ENCODE measurements at regions not wholly inside any gene's neighbourhood (a gene's known extent, or its start where the extent isn't known, plus 50 kb on each side); places are given as distances from the start of the nearest gene placed in this dataset.

DNA sequence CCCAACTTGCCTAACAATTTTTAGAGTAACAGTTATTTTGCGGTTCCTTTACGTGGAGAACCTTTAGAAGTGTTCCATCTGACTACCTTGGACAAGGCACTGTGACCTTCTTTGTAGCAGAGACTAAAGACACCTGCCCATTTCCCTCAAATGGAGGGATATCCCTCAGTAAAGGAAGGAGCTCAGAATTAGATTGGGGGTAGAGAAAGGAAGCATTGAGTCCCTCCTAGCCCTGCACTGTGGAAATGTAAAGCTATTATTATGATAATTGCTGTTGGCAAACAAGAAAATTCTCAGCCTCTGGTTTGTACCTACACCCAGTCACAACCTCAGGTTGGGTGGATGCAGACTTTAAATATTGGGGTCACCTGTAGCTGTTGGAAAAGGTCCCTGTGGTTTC, 72.6 kb upstream of the MACF1 start:
- H3K27ac ChIP-seq (ENCODE audit: low read depth, low read length): peak overlapping the region; percentile 6
- no peak overlapping the region for H3K4me3 ChIP-seq (ENCODE audit: insufficient read depth, low read length)
- H3K79me2 ChIP-seq (ENCODE audit: insufficient read depth, low read length): peaks cover 72% of the 10 kb centered on the region
- H4K20me1 ChIP-seq (ENCODE audit: insufficient read depth, low read length): peaks cover 16% of the 10 kb centered on the region
- no peaks in the 10 kb centered on the region for H3K27me3 ChIP-seq (ENCODE audit: insufficient read depth, low read length)
- H3K4me2 ChIP-seq (ENCODE audit: insufficient read depth, low read length): no peak overlapping the region
- H3K36me3 ChIP-seq (ENCODE audit: insufficient read depth, low read length): no peaks in the 10 kb centered on the region
- no peaks in the 10 kb centered on the region for H3K9me3 ChIP-seq (ENCODE audit: low read depth, low read length)
- no peak for DNase-seq (ENCODE audit: insufficient read length, low spot score, missing footprints)
- no peak overlapping the region for H2AFZ ChIP-seq (ENCODE audit: low read length)
- H3K4me1 ChIP-seq (ENCODE audit: insufficient read depth, low read length): peaks cover 38% of the 10 kb centered on the region
- TF ChIP-seq, protein P1, sequence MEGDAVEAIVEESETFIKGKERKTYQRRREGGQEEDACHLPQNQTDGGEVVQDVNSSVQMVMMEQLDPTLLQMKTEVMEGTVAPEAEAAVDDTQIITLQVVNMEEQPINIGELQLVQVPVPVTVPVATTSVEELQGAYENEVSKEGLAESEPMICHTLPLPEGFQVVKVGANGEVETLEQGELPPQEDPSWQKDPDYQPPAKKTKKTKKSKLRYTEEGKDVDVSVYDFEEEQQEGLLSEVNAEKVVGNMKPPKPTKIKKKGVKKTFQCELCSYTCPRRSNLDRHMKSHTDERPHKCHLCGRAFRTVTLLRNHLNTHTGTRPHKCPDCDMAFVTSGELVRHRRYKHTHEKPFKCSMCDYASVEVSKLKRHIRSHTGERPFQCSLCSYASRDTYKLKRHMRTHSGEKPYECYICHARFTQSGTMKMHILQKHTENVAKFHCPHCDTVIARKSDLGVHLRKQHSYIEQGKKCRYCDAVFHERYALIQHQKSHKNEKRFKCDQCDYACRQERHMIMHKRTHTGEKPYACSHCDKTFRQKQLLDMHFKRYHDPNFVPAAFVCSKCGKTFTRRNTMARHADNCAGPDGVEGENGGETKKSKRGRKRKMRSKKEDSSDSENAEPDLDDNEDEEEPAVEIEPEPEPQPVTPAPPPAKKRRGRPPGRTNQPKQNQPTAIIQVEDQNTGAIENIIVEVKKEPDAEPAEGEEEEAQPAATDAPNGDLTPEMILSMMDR (IDR thresholded peaks at IDR 0.05; ENCODE audit: extremely low read depth, low read depth, low read length): no peak

DNA sequence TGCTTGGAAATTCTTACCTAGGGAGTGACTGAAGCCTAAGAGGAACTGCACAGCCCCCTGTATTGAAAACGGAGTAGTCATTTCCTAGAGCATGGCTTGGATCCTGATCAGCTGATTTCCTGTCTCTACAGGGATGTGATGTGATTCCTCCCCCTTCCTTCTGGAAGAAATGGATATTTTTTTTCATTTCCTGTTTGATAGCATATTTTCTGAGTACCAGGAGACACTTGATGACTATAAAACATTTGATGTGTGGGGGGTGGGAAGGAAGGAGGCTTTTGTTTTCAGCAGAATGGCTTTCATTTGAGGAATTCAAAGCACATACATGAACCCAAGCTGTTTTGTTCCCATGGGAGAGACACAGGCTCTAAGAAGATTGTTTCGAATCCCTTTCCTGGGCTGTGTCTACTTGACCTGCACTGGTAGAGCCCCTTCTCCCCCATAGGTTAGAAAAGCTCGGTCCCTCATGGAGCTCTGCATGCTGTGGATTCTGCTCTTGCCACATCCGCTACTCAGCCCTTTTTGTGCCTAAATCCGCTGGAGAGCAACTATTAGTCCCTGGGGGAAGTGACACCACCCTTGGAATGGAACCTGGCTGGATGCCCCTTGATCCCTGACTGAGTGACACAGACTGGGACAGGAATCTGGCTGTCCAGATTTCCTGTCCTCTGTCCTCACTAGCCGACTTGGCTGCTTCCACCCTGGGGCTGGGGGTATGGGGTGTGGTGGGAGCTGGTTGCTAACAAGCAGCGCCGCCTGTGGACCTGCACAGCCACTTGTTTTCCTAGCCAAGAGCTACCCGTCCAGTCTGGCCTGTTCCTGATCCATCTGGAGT, 71.8 kb upstream of the MACF1 start:
- Histone ChIP-seq H3K9me3 (ENCODE audit: low read depth, low read length) (no peaks in the 10 kb centered on the region), H4K20me1 (ENCODE audit: insufficient read depth, low read length) (peaks cover 16% of the 10 kb centered on the region)

DNA sequence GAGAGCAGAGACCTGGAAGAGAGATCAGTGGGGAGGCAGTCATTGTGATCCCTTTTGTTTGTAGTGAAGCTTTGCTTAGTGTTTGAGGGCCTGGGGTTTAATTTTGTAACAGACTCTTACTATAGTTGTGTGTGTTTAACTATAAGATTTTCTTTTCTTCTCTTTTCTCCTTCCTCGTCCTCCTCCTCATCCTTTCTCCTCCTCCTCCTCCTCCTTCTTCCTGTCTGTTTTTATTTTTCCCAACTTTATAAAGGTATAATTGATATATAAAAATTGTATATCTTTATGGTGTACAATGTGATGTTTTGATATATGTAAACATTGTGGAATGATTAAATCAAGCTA, 71.2 kb upstream of the MACF1 start:
- peaks cover 16% of the 10 kb centered on the region for H4K20me1 ChIP-seq (ENCODE audit: insufficient read depth, low read length)
- H2AFZ ChIP-seq (ENCODE audit: low read length): no peak overlapping the region
- no peaks in the 10 kb centered on the region for H3K9me3 ChIP-seq (ENCODE audit: low read depth, low read length)
- H3K4me3 ChIP-seq (ENCODE audit: insufficient read depth, low read length): no peak overlapping the region
- no peak for DNase-seq (ENCODE audit: insufficient read length, low spot score, missing footprints)
- peaks cover 72% of the 10 kb centered on the region for H3K79me2 ChIP-seq (ENCODE audit: insufficient read depth, low read length)
- peaks cover 31% of the 10 kb centered on the region for H3K4me1 ChIP-seq (ENCODE audit: insufficient read depth, low read length)
- H3K36me3 ChIP-seq (ENCODE audit: insufficient read depth, low read length): no peaks in the 10 kb centered on the region
- no peak overlapping the region for H3K4me2 ChIP-seq (ENCODE audit: insufficient read depth, low read length)
- H3K27me3 ChIP-seq (ENCODE audit: insufficient read depth, low read length): no peaks in the 10 kb centered on the region
- no peak overlapping the region for H3K27ac ChIP-seq (ENCODE audit: low read depth, low read length)
- TF ChIP-seq, protein P1 (IDR thresholded peaks at IDR 0.05; ENCODE audit: extremely low read depth, low read depth, low read length): no peak

More for the DNA sequence above, 71.8 kb upstream of the MACF1 start:
- Histone ChIP-seq H3K27me3 (ENCODE audit: insufficient read depth, low read length) (no peaks in the 10 kb centered on the region), H3K27ac (ENCODE audit: low read depth, low read length) (peak overlapping the region; percentile 7), H3K4me2 (ENCODE audit: insufficient read depth, low read length) (peak overlapping the region; percentile 12), H3K79me2 (ENCODE audit: insufficient read depth, low read length) (peaks cover 72% of the 10 kb centered on the region), H3K36me3 (ENCODE audit: insufficient read depth, low read length) (no peaks in the 10 kb centered on the region), H3K4me3 (ENCODE audit: insufficient read depth, low read length) (no peak overlapping the region), H2AFZ (ENCODE audit: low read length) (no peak overlapping the region), H3K4me1 (ENCODE audit: insufficient read depth, low read length) (peaks cover 31% of the 10 kb centered on the region)
- DNase-seq (ENCODE audit: insufficient read length, low spot score, missing footprints): no peak
- TF ChIP-seq, protein P1 (IDR thresholded peaks at IDR 0.05; ENCODE audit: extremely low read depth, low read depth, low read length): no peak

DNA sequence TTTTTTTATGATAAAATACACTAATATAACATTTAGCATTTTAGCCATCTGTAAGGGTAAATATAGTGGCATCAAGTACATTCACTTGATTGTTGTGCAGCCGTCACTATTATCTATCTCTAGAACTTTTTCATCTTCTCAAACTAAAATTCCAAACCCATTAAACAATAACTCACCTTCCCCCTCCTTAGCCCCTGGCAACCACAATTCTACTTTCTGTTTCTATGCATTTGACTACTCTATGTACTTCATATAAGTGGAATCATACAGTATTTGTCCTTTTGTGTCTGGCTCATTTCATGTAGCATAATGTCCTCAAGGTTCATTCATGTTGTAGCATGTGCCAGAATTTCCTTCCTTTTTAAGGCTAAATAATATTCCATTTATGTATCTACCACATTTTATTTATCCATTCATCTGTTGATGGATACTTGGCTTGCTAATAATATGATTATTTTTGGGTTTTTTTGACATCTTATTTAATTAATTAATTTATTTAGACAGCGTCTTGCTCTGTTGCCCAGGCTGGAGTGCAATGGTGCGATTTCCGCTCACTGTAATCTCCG, 69.6 kb upstream of the MACF1 start:
- Histone ChIP-seq H2AFZ (ENCODE audit: low read length) (no peak overlapping the region), H3K4me3 (ENCODE audit: insufficient read depth, low read length) (no peak overlapping the region), H3K4me2 (ENCODE audit: insufficient read depth, low read length) (no peak overlapping the region), H3K36me3 (ENCODE audit: insufficient read depth, low read length) (no peaks in the 10 kb centered on the region), H3K27ac (ENCODE audit: low read depth, low read length) (no peak overlapping the region), H4K20me1 (ENCODE audit: insufficient read depth, low read length) (peaks cover 4% of the 10 kb centered on the region), H3K79me2 (ENCODE audit: insufficient read depth, low read length) (peaks cover 63% of the 10 kb centered on the region), H3K4me1 (ENCODE audit: insufficient read depth, low read length) (peaks cover 22% of the 10 kb centered on the region), H3K9me3 (ENCODE audit: low read depth, low read length) (no peaks in the 10 kb centered on the region), H3K27me3 (ENCODE audit: insufficient read depth, low read length) (no peaks in the 10 kb centered on the region)
- TF ChIP-seq, protein P1 (IDR thresholded peaks at IDR 0.05; ENCODE audit: extremely low read depth, low read depth, low read length): no peak
- DNase-seq (ENCODE audit: insufficient read length, low spot score, missing footprints): no peak
